Keratinocyte (primary cell): ENCODE measurements at regions not wholly inside any gene's neighbourhood (a gene's known extent, or its start where the extent isn't known, plus 50 kb on each side); places are given as distances from the start of the nearest gene placed in this dataset.

ENCODE experiments used
- DNase-seq: peaks from one replicate; pipeline ENCODE4 v3.0.0-alpha.2; 2011; ENCODE audit warnings: low read depth, missing footprints, low spot score
- FAIRE-seq: peaks from 2 replicates; lab custom pipeline; 2011; peaks lifted over from hg19 to GRCh38; lab: Jason Lieb, UNC
- H2AFZ ChIP-seq: 2 replicates; pipeline ENCODE4 v1.6.0; 2012; ENCODE audit warnings: low read length, control low read depth, inconsistent platforms; ENCODE audit not compliant: control insufficient read depth
- H3K27ac ChIP-seq: 2 replicates; pipeline ENCODE4 v1.5.1; 2011; ENCODE audit warnings: low read length; ENCODE audit not compliant: control insufficient read depth, insufficient read depth
- H3K27me3 ChIP-seq: 3 replicates; pipeline ENCODE4 v1.6.0; 2011; ENCODE audit warnings: low read length; ENCODE audit not compliant: control insufficient read depth, insufficient read depth; ENCODE audit errors: extremely low read depth
- H3K36me3 ChIP-seq, 2 experiments: 2 replicates in 1 of 2; 3 replicates in 1 of 2; pipeline ENCODE4 v1.5.1; 2011; ENCODE audit warnings: low read length in 2 of 2, mild to moderate bottlenecking in 1 of 2; ENCODE audit not compliant: control insufficient read depth in 2 of 2, insufficient read depth in 2 of 2; ENCODE audit errors: extremely low read depth in 1 of 2
- H3K4me1 ChIP-seq: 3 replicates; pipeline ENCODE4 v1.5.1; 2011; ENCODE audit warnings: low read length; ENCODE audit not compliant: control insufficient read depth, insufficient read depth; ENCODE audit errors: extremely low read depth
- H3K4me2 ChIP-seq: 3 replicates; pipeline ENCODE4 v1.6.0; 2011; ENCODE audit warnings: low read depth, low read length; ENCODE audit not compliant: control insufficient read depth, insufficient read depth; ENCODE audit errors: extremely low read depth
- H3K4me3 ChIP-seq, 3 experiments: fragments of 200-600 bp in 1 of 3; sonication (generic) in 1 of 3; 2 replicates in 2 of 3; 3 replicates in 1 of 3; pipeline ENCODE4 v1.5.1; 2011 to 2016; ENCODE audit warnings: low read length in 3 of 3, mild to moderate bottlenecking in 3 of 3, control low read depth in 2 of 3, inconsistent platforms in 1 of 3, low read depth in 1 of 3, mixed read lengths in 1 of 3, mixed run types in 1 of 3, moderate library complexity in 1 of 3; ENCODE audit not compliant: control insufficient read depth in 2 of 3, insufficient read depth in 2 of 3; ENCODE audit errors: extremely low read depth in 1 of 3
- H3K79me2 ChIP-seq: 2 replicates; pipeline ENCODE4 v1.6.0; 2012; ENCODE audit warnings: low read length; ENCODE audit not compliant: control insufficient read depth, insufficient read depth
- H3K9ac ChIP-seq: 3 replicates; pipeline ENCODE4 v1.6.0; 2011; ENCODE audit warnings: low read length; ENCODE audit not compliant: control insufficient read depth, insufficient read depth; ENCODE audit errors: extremely low read depth
- H3K9me1 ChIP-seq: 3 replicates; pipeline ENCODE4 v1.6.0; 2011; ENCODE audit warnings: low read length; ENCODE audit not compliant: control insufficient read depth, insufficient read depth; ENCODE audit errors: extremely low read depth
- H3K9me3 ChIP-seq: 2 replicates; pipeline ENCODE4 v1.5.1; 2012; ENCODE audit warnings: low read depth, low read length; ENCODE audit not compliant: control insufficient read depth
- H4K20me1 ChIP-seq: 3 replicates; pipeline ENCODE4 v1.6.0; 2011; ENCODE audit warnings: low read length; ENCODE audit not compliant: control insufficient read depth, insufficient read depth; ENCODE audit errors: extremely low read depth
- CTCF ChIP-seq, 3 experiments: IDR thresholded peaks in 1 of 3; conservative IDR thresholded peaks in 1 of 3; optimal IDR thresholded peaks in 1 of 3; 2 replicates in 2 of 3; 3 replicates in 1 of 3; pipeline versions ENCODE3 to v1.5.1; 2011; ENCODE audit warnings: low read length in 3 of 3, mild to moderate bottlenecking in 3 of 3, moderate library complexity in 2 of 3, control low read depth in 1 of 3, inconsistent platforms in 1 of 3; ENCODE audit not compliant: insufficient read depth in 2 of 3; ENCODE audit errors: extremely low read depth in 1 of 3
- EZH2 ChIP-seq: IDR thresholded peaks from one replicate; pipeline ENCODE4 v1.6.1; 2012; ENCODE audit warnings: inconsistent platforms, mild to moderate bottlenecking, low read length, moderate library complexity
- dilution Hi-C: fragments of 300-500 bp; cut with MboI; formaldehyde crosslinking; loops from one replicate; pipeline ENCODE4 v1.7.0; 2020; ENCODE audit warnings: low sequenced_read_pairs; ENCODE audit not compliant: extremely low pct_ligation_motif_present

DNA sequence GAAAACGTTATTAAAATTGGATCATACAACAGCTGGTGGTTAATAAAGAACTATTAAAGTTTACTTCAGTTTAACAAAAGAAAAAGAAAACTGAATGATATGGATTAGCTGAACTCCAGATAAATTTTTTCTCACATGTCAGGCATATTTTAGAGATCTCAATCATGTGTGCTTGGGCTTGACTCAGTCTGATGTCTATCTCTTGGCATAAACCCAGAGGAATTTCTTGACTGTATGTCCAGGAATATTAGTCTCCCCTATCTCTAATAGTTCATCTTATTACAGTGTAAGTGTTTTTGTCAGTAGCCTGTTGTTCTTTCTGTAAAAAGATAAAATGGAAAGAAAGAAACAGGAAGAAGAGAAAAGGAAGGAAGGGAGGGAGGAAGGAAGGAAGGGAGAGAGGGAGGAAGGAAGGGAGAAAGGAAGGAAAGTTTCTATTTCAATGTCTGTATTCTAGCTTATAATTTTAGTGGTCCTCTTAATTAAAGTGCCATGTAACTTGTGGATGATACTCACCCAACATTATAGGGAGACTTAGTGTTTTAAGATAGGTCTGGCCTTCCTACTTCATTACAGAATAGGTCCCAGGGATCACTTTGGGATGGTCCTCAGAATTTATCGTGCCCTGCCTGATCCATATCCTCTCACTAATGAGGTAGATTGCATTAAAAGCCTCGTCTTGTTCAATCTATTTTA lies 99.7 kb upstream of the UGP2 start:
- Histone ChIP-seq H3K9me1 (no peaks in the 10 kb centered on the region), H3K4me2 (peak overlapping the region; percentile 51), H3K9me3 (peaks cover 2% of the 10 kb centered on the region), H3K36me3 (no peaks in the 10 kb centered on the region), H3K27ac (peak overlapping the region; percentile 30), H2AFZ (peak overlapping the region; percentile 22), H4K20me1 (no peaks in the 10 kb centered on the region), H3K4me3 (no peak overlapping the region), H3K9ac (no peak overlapping the region), H3K79me2 (no peaks in the 10 kb centered on the region), H3K4me1 (peaks cover 38% of the 10 kb centered on the region), H3K27me3 (no peaks in the 10 kb centered on the region)
- DNase-seq (no peak), FAIRE-seq (peak; percentile 87)
- dilution Hi-C loops: no loop called here
- TF ChIP-seq EZH2 (no peak), CTCF (optimal IDR thresholded peaks at IDR 0.05 in 1 of 3, IDR thresholded peaks at IDR 0.05 in 1 of 3, conservative IDR thresholded peaks at IDR 0.05 in 1 of 3; ENCODE audit: extremely low read depth in 1 of 3, insufficient read depth in 2 of 3, low read length in 3 of 3) (no peak)

- no peaks in the 10 kb centered on the region for H3K9me1 ChIP-seq
- FAIRE-seq: no peak
- no peaks in the 10 kb centered on the region for H3K79me2 ChIP-seq
- peaks cover 2% of the 10 kb centered on the region for H3K9me3 ChIP-seq
- H3K27ac ChIP-seq: no peak overlapping the region
- peaks cover 33% of the 10 kb centered on the region for H3K4me1 ChIP-seq
- no peak overlapping the region for H3K4me2 ChIP-seq
- H4K20me1 ChIP-seq: no peaks in the 10 kb centered on the region
- H2AFZ ChIP-seq: no peak overlapping the region
- H3K27me3 ChIP-seq: no peaks in the 10 kb centered on the region
- H3K9ac ChIP-seq: no peak overlapping the region
- no peaks in the 10 kb centered on the region for H3K36me3 ChIP-seq
- no peak for DNase-seq
- no peak for TF ChIP-seq CTCF (optimal IDR thresholded peaks at IDR 0.05 in 1 of 3, IDR thresholded peaks at IDR 0.05 in 1 of 3, conservative IDR thresholded peaks at IDR 0.05 in 1 of 3; ENCODE audit: extremely low read depth in 1 of 3, insufficient read depth in 2 of 3, low read length in 3 of 3)
- no peak for TF ChIP-seq EZH2
- dilution Hi-C loops: no loop called here
- no peak overlapping the region for H3K4me3 ChIP-seq
These were observed 99.1 kb upstream of the UGP2 start for GRCh38 chr2:63742580-63742976.
